ENCODE measurements at regions not wholly inside any gene's neighbourhood (a gene's known extent, or its start where the extent isn't known, plus 50 kb on each side); places are given as distances from the start of the nearest gene placed in this dataset.

GRCh38 chr5:117065161-117065560 lies 490.5 kb upstream of the SEMA6A start:
- no peak overlapping the region for H3K27ac ChIP-seq
- no peaks in the 10 kb centered on the region for H3K36me3 ChIP-seq
- peaks cover 0 to 18% (median 1%) of the 10 kb centered on the region in 8 donors for H3K9me3 ChIP-seq
- intact Hi-C loops (cut with DNase I; ENCODE audit: low total_unique reads), result no loop called here
- H3K27me3 ChIP-seq (replicated peaks in 1 of 7), result no peaks in the 10 kb centered on the region
- TF ChIP-seq POLR2A (IDR thresholded peaks at IDR 0.05), result no peak
- TF ChIP-seq POLR2AphosphoS5 (IDR thresholded peaks at IDR 0.05), result no peak
- TF ChIP-seq, protein P1, sequence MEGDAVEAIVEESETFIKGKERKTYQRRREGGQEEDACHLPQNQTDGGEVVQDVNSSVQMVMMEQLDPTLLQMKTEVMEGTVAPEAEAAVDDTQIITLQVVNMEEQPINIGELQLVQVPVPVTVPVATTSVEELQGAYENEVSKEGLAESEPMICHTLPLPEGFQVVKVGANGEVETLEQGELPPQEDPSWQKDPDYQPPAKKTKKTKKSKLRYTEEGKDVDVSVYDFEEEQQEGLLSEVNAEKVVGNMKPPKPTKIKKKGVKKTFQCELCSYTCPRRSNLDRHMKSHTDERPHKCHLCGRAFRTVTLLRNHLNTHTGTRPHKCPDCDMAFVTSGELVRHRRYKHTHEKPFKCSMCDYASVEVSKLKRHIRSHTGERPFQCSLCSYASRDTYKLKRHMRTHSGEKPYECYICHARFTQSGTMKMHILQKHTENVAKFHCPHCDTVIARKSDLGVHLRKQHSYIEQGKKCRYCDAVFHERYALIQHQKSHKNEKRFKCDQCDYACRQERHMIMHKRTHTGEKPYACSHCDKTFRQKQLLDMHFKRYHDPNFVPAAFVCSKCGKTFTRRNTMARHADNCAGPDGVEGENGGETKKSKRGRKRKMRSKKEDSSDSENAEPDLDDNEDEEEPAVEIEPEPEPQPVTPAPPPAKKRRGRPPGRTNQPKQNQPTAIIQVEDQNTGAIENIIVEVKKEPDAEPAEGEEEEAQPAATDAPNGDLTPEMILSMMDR (IDR thresholded peaks at IDR 0.05 in 8 of 11, conservative IDR thresholded peaks at IDR 0.05 in 3 of 11), result no peak
- H3K4me1 ChIP-seq, result no peaks in the 10 kb centered on the region
- WGBS, 5 donors, result 77 to 97% (median 84%) methylated on average over 1 of the region's 1 CpG
- no peak overlapping the region for H3K4me3 ChIP-seq
- DNase-seq, result no peak

- WGBS, 5 donors, result 76 to 91% (median 90%) methylated on average over 1 of the region's 1 CpG
- no peaks in the 10 kb centered on the region for H3K27me3 ChIP-seq (replicated peaks in 1 of 7)
- no peaks in the 10 kb centered on the region for H3K9me3 ChIP-seq
- H3K27ac ChIP-seq, result no peak overlapping the region
- intact Hi-C loops (cut with DNase I; ENCODE audit: low total_unique reads), result no loop called here
- H3K36me3 ChIP-seq, result no peaks in the 10 kb centered on the region
- DNase-seq, result no peak
- H3K4me1 ChIP-seq, result no peaks in the 10 kb centered on the region
- no peak overlapping the region for H3K4me3 ChIP-seq
- TF ChIP-seq, protein P1 (IDR thresholded peaks at IDR 0.05 in 8 of 11, conservative IDR thresholded peaks at IDR 0.05 in 3 of 11), result no peak
- no peak for TF ChIP-seq POLR2A (IDR thresholded peaks at IDR 0.05)
- TF ChIP-seq POLR2AphosphoS5 (IDR thresholded peaks at IDR 0.05), result no peak
These were observed 485.5 kb upstream of the SEMA6A start for GRCh38 chr5:117060099-117060498.

GRCh38 chr5:117058740-117059139 lies 484.1 kb upstream of the SEMA6A start:
- Histone ChIP-seq H3K4me1 (no peaks in the 10 kb centered on the region), H3K9me3 (no peaks in the 10 kb centered on the region), H3K27me3 (replicated peaks in 1 of 7) (no peaks in the 10 kb centered on the region), H3K27ac (no peak overlapping the region), H3K36me3 (no peaks in the 10 kb centered on the region), H3K4me3 (no peak overlapping the region)
- TF ChIP-seq, protein P1 (IDR thresholded peaks at IDR 0.05 in 8 of 11, conservative IDR thresholded peaks at IDR 0.05 in 3 of 11), result no peak
- TF ChIP-seq POLR2A (IDR thresholded peaks at IDR 0.05) (no peak), POLR2AphosphoS5 (IDR thresholded peaks at IDR 0.05) (no peak)
- intact Hi-C loops (cut with DNase I; ENCODE audit: low total_unique reads), result no loop called here
- DNase-seq, result no peak

DNA sequence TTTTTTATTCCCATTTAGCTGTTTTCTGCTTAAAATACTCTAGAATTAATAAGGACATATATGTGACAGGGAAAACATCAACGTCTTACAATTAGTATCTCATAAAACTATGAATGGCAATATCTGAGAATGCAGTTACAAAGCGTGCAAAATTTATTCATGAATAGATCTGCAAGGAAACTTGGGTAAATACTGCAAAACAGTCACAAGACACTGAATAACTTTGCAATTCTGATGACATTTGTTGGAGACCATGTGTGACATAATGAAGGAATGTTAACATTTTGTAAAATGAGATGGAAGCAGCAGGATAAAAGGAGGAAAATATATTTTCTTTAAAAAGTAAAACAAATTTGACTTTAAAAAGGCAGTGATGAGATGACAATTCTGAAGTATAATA lies 480.9 kb upstream of the SEMA6A start:
- WGBS, 5 donors, result 70 to 80% (median 77%) methylated on average over 2 of the region's 2 CpGs

More for the DNA sequence above, 480.9 kb upstream of the SEMA6A start:
- no peaks in the 10 kb centered on the region for H3K4me1 ChIP-seq
- intact Hi-C loops (cut with DNase I; ENCODE audit: low total_unique reads), result no loop called here
- no peak for DNase-seq
- H3K4me3 ChIP-seq, result no peak overlapping the region
- H3K27me3 ChIP-seq (replicated peaks in 1 of 7), result no peaks in the 10 kb centered on the region
- no peak overlapping the region for H3K27ac ChIP-seq
- TF ChIP-seq POLR2A (IDR thresholded peaks at IDR 0.05), result no peak
- no peak for TF ChIP-seq POLR2AphosphoS5 (IDR thresholded peaks at IDR 0.05)
- TF ChIP-seq, protein P1 (IDR thresholded peaks at IDR 0.05 in 8 of 11, conservative IDR thresholded peaks at IDR 0.05 in 3 of 11), result no peak
- H3K9me3 ChIP-seq, result no peaks in the 10 kb centered on the region
- no peaks in the 10 kb centered on the region for H3K36me3 ChIP-seq

Data from spleen (tissue), 11 donors.